ENCODE measurements at regions not wholly inside any gene's neighbourhood (a gene's known extent, or its start where the extent isn't known, plus 50 kb on each side); places are given as distances from the start of the nearest gene placed in this dataset.

DNA sequence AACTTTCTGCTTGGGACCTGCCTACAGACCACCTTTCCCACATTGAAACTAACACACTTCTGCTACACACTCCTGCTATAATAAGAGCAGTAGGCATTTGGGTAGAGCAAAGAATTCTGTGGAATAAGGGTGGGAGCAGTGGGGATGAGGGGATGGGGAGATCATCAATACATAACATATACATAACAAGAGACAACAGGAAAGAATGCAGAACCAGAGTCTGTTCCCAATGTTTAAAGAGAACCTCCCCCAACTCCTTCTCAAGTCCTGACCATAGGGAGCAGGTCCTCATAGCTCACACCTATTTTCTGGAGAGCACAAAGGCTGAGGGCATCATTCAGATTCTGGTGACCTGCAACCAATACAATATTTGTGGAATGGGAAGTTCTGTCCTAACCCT, 121.6 kb upstream of the BARHL2 start (continued):
- TF ChIP-seq, protein P1, sequence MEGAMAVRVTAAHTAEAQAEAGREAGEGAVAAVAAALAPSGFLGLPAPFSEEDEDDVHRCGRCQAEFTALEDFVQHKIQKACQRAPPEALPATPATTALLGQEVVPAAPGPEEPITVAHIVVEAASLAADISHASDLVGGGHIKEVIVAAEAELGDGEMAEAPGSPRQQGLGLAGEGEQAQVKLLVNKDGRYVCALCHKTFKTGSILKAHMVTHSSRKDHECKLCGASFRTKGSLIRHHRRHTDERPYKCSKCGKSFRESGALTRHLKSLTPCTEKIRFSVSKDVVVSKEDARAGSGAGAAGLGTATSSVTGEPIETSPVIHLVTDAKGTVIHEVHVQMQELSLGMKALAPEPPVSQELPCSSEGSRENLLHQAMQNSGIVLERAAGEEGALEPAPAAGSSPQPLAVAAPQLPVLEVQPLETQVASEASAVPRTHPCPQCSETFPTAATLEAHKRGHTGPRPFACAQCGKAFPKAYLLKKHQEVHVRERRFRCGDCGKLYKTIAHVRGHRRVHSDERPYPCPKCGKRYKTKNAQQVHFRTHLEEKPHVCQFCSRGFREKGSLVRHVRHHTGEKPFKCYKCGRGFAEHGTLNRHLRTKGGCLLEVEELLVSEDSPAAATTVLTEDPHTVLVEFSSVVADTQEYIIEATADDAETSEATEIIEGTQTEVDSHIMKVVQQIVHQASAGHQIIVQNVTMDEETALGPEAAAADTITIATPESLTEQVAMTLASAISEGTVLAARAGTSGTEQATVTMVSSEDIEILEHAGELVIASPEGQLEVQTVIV (IDR thresholded peaks at IDR 0.05; ENCODE audit: borderline replicate concordance, partially characterized antibody): no peak
- TF ChIP-seq NFXL1 (IDR thresholded peaks at IDR 0.05; ENCODE audit: borderline replicate concordance) (no peak), SIN3A (IDR thresholded peaks at IDR 0.05; ENCODE audit: low read depth, low read length) (no peak), ASH2L (IDR thresholded peaks at IDR 0.05; ENCODE audit: borderline replicate concordance, low read depth) (no peak), JUND (IDR thresholded peaks at IDR 0.05; ENCODE audit: low read depth, low read length) (no peak)
- TF ChIP-seq, protein P2, sequence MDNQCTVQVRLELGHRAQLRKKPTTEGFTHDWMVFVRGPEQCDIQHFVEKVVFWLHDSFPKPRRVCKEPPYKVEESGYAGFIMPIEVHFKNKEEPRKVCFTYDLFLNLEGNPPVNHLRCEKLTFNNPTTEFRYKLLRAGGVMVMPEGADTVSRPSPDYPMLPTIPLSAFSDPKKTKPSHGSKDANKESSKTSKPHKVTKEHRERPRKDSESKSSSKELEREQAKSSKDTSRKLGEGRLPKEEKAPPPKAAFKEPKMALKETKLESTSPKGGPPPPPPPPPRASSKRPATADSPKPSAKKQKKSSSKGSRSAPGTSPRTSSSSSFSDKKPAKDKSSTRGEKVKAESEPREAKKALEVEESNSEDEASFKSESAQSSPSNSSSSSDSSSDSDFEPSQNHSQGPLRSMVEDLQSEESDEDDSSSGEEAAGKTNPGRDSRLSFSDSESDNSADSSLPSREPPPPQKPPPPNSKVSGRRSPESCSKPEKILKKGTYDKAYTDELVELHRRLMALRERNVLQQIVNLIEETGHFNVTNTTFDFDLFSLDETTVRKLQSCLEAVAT (IDR thresholded peaks at IDR 0.05): no peak

DNA sequence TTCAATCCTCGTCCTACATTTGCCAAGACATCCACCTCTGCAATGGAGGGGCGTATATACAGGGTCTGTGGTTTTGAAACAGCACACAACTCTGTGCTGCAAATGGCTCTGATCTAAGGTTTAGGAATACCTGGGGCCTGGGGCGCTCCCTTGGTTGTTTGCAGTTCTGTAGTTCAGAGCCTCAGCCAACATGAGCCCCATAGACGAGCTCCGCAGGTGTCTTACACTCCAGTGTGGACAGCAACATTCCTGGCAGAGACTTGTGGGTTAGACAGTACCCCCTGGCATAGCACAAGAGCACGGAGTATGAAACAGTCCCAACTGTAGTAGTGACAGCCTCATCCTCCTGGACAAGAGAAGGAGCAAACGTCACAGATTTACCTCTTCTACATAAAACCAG, 120.3 kb upstream of the BARHL2 start:
- Histone ChIP-seq H3K79me2 (ENCODE audit: control insufficient read depth, insufficient read depth, low read length) (no peaks in the 10 kb centered on the region), H2AFZ (ENCODE audit: control insufficient read depth, low read depth, low read length) (no peak overlapping the region), H3K4me1 (ENCODE audit: control insufficient read depth, insufficient read depth, low read length) (no peaks in the 10 kb centered on the region), H3K9me3 (replicated peaks; ENCODE audit: control insufficient read depth, insufficient read depth, low read length) (peaks cover 2% of the 10 kb centered on the region; the same call in 1 of the 3 replicates), H3K27me3 (replicated peaks in 1 of 2; ENCODE audit: control insufficient read depth in 2 of 2, insufficient read depth in 2 of 2, low read length in 1 of 2) (peaks cover 2 to 35% of the 10 kb centered on the region in 2 experiments), H4K20me1 (ENCODE audit: control insufficient read depth, insufficient read depth) (no peaks in the 10 kb centered on the region), H3K27ac (ENCODE audit: control insufficient read depth, insufficient read depth) (no peak overlapping the region), H3K4me3 (no peak overlapping the region), H3K36me3 (ENCODE audit: control insufficient read depth in 2 of 2, insufficient read depth in 2 of 2, low read length in 1 of 2) (no peaks in the 10 kb centered on the region), H3K4me2 (ENCODE audit: control insufficient read depth, insufficient read depth) (no peak overlapping the region), H3K9ac (ENCODE audit: control insufficient read depth, insufficient read depth, low read length) (no peak overlapping the region)
- POLR2A ChIA-PET: no interaction called here
- 40% methylated on average over 7 of the region's 7 CpGs for WGBS (ENCODE audit: insufficient coverage, insufficient replicate concordance, low lambda C conversion rate, missing lambda C conversion rate)
- RAD21 ChIA-PET (ENCODE audit: unreplicated experiment): no interaction called here
- BruUV-seq (replicated peaks): no TSS peak
- DNase-seq (ENCODE audit: low read depth, low spot score) (no peak), ATAC-seq (no peak), FAIRE-seq (no peak)
- CTCF ChIA-PET: no interaction called here
- in situ Hi-C loops (cut with MboI) (no loop called here), intact Hi-C loops (cut with micrococcal nuclease; ENCODE audit: unreplicated experiment) (no loop called here)
- SMC1A ChIA-PET (ENCODE audit: uncharacterized antibody, unreplicated experiment): no interaction called here
- TF ChIP-seq SIN3A (IDR thresholded peaks at IDR 0.05; ENCODE audit: low read depth, low read length) (no peak), ZNF592 (IDR thresholded peaks at IDR 0.05) (no peak)
